Spleen (tissue), 7 donors: ENCODE measurements at regions not wholly inside any gene's neighbourhood (a gene's known extent, or its start where the extent isn't known, plus 50 kb on each side); places are given as distances from the start of the nearest gene placed in this dataset.
A peak's percentile ranks its signal among the peaks of the same experiment; 100 is the strongest.

ENCODE experiments used
- POLR2A ChIP-seq, 3 donors: fragments of 450-650 bp; IDR thresholded peaks; one replicate each; pipeline ENCODE4 v1.5.1; 2017; ENCODE audit warnings: antibody characterized with exemption in 3 of 3, mild to moderate bottlenecking in 1 of 3
- POLR2AphosphoS5 ChIP-seq, 3 donors: sonication (generic); formaldehyde crosslinking; IDR thresholded peaks; one replicate each; pipeline ENCODE4 v1.5.1; 2017; ENCODE audit warnings: antibody characterized with exemption in 3 of 3
- TF ChIP-seq, protein P1 (sequence below), 11 experiments: fragments of 200-600 bp in 7 of 11; fragments of 450-650 bp in 4 of 11; sonication (generic) in 4 of 11; IDR thresholded peaks in 8 of 11; conservative IDR thresholded peaks in 3 of 11; 1 replicate in 7 of 11; 2 replicates in 4 of 11; pipeline versions ENCODE4 v1.4.0 to v1.8.0; 2016 to 2021; ENCODE audit warnings: antibody characterized with exemption in 11 of 11, inconsistent platforms in 4 of 11, mild to moderate bottlenecking in 1 of 11
- donor health status: DM: no; HTN: no; CAD: no; lungs with moderate emphysema.
- donor health status: DM: no; HTN: no; CAD: no.
- donor health status: DM: no; HTN: no; CAD: no.

DNA sequence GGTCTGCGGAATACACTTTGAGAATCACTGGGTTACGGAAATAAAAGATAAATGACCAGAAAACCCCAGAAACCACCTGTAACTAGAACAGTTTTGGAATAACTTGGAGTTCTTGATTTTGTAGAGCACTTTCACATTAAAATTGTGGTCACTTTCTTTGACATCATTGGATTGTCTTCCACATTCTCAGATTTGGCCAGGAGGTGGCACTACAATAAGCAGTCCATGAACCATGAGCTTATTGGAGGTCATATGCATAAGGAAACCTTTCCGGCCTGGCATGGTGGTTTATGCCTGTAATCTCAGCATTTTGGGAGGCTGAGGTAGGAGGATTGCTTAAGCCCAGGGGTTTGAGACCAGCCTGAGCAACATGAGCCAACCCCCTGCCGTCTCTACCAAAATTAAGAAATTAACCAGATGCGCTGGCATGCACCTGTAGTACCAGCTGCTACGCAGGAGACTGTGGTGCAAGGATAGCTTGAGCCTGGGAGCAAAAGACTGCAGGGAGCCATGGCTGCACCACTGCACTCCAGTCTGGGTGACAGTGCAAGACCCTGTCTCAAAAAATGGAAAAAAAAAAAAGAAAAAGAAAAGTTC is 107.7 kb upstream of the CAND1 start:
- TF ChIP-seq, protein P1, sequence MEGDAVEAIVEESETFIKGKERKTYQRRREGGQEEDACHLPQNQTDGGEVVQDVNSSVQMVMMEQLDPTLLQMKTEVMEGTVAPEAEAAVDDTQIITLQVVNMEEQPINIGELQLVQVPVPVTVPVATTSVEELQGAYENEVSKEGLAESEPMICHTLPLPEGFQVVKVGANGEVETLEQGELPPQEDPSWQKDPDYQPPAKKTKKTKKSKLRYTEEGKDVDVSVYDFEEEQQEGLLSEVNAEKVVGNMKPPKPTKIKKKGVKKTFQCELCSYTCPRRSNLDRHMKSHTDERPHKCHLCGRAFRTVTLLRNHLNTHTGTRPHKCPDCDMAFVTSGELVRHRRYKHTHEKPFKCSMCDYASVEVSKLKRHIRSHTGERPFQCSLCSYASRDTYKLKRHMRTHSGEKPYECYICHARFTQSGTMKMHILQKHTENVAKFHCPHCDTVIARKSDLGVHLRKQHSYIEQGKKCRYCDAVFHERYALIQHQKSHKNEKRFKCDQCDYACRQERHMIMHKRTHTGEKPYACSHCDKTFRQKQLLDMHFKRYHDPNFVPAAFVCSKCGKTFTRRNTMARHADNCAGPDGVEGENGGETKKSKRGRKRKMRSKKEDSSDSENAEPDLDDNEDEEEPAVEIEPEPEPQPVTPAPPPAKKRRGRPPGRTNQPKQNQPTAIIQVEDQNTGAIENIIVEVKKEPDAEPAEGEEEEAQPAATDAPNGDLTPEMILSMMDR (IDR thresholded peaks at IDR 0.05 in 8 of 11, conservative IDR thresholded peaks at IDR 0.05 in 3 of 11) = peak in 9 of 11 experiments; percentile 21 to 64 (median 50)
- TF ChIP-seq POLR2A (IDR thresholded peaks at IDR 0.05) (no peak), POLR2AphosphoS5 (IDR thresholded peaks at IDR 0.05) (no peak)
